Mesendoderm (in vitro differentiated cells): ENCODE measurements at regions not wholly inside any gene's neighbourhood (a gene's known extent, or its start where the extent isn't known, plus 50 kb on each side); places are given as distances from the start of the nearest gene placed in this dataset.

Source experiments
- DNase-seq: peaks from one replicate; pipeline ENCODE4 v3.0.0; 2013
- H2AK5ac ChIP-seq: 2 replicates; pipeline ENCODE4 v1.6.1; 2013; ENCODE audit warnings: low read length, inconsistent platforms
- H2BK120ac ChIP-seq: 2 replicates; pipeline ENCODE4 v1.6.1; 2013; ENCODE audit warnings: low read depth, mild to moderate bottlenecking, low read length, moderate library complexity, mixed read lengths
- H2BK15ac ChIP-seq: replicated peaks from 2 replicates; pipeline ENCODE4 v1.6.1; 2013; ENCODE audit warnings: low read depth, mild to moderate bottlenecking, moderate library complexity
- H2BK5ac ChIP-seq: 2 replicates; pipeline ENCODE4 v1.6.1; 2013; ENCODE audit warnings: low read length, inconsistent platforms
- H3K18ac ChIP-seq: 2 replicates; pipeline ENCODE4 v1.6.1; 2013; ENCODE audit warnings: mild to moderate bottlenecking, low read length, mixed read lengths
- H3K23ac ChIP-seq: one replicate; pipeline ENCODE4 v1.6.1; 2013; ENCODE audit warnings: low read length
- H3K27ac ChIP-seq: 2 replicates; pipeline ENCODE4 v1.5.1; 2013; ENCODE audit warnings: low read depth, mild to moderate bottlenecking, inconsistent platforms, low read length, moderate library complexity
- H3K27me3 ChIP-seq: 2 replicates; pipeline ENCODE4 v1.6.1; 2013; ENCODE audit warnings: low read length, control low read depth, mild to moderate bottlenecking, inconsistent platforms; ENCODE audit not compliant: insufficient read depth, poor library complexity
- H3K36me3 ChIP-seq: 2 replicates; pipeline ENCODE4 v1.6.1; 2013; ENCODE audit warnings: low read length, inconsistent platforms; ENCODE audit not compliant: control insufficient read depth, insufficient read depth
- H3K4ac ChIP-seq: one replicate; pipeline ENCODE4 v1.6.1; 2013; ENCODE audit warnings: low read depth, mild to moderate bottlenecking, low read length, moderate library complexity
- H3K4me1 ChIP-seq: 2 replicates; pipeline ENCODE4 v1.6.1; 2013; ENCODE audit warnings: low read depth, low read length, inconsistent platforms; ENCODE audit not compliant: control insufficient read depth
- H3K4me2 ChIP-seq: 2 replicates; pipeline ENCODE4 v1.6.1; 2013; ENCODE audit warnings: low read length
- H3K4me3 ChIP-seq: 2 replicates; pipeline ENCODE4 v1.5.1; 2013; ENCODE audit warnings: mild to moderate bottlenecking, low read length
- H3K56ac ChIP-seq: one replicate; pipeline ENCODE4 v1.6.1; 2013; ENCODE audit warnings: low read length
- H3K79me1 ChIP-seq: 2 replicates; pipeline ENCODE4 v1.6.1; 2013; ENCODE audit warnings: low read length, inconsistent platforms
- H3K79me2 ChIP-seq: 2 replicates; pipeline ENCODE4 v1.6.1; 2013; ENCODE audit warnings: mild to moderate bottlenecking, low read length; ENCODE audit not compliant: control insufficient read depth, insufficient read depth
- H3K9ac ChIP-seq: 2 replicates; pipeline ENCODE4 v1.6.1; 2013; ENCODE audit warnings: low read length, inconsistent platforms
- H4K5ac ChIP-seq: one replicate; pipeline ENCODE4 v1.6.1; 2013; ENCODE audit warnings: low read length
- H4K8ac ChIP-seq: one replicate; pipeline ENCODE4 v1.6.1; 2013; ENCODE audit warnings: low read depth, mild to moderate bottlenecking, control low read depth, low read length, moderate library complexity
- WGBS: extraction: QIAGEN DNeasy Blood & Tissue Kit; methylation state at CpG from one replicate; pipeline ENCODE4 v1.1.7; 2013; ENCODE audit warnings: low lambda C conversion rate, missing lambda C conversion rate; ENCODE audit not compliant: insufficient coverage; ENCODE audit errors: extremely low coverage; 5-methylcytosine and 5-hydroxymethylcytosine counted together

DNA sequence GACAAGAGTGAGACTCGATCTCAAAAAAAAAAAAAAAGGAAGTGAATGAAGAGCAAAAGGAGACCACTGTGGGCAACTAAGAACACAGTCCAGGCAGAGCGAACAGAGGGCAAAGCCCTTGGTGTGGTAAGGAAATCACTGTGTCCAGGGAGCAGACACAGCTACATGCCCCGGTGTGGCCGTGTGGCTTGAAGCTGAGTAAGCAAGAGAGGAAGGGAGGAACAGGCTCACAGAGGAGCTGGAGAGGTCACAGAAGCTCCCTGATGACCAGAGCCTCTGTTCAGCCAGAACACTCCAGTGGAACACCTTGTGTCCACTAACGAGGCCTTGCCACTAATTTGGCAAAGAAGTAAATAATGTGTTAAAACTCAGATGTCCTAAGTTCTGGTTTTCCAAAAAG, 60.6 kb upstream of the GATA2 start:
- Histone ChIP-seq H3K4me1 (peaks cover 3% of the 10 kb centered on the region), H4K5ac (no peak overlapping the region), H2BK120ac (no peak overlapping the region), H2BK5ac (no peak overlapping the region), H3K36me3 (no peaks in the 10 kb centered on the region), H2BK15ac (no peak overlapping the region), H3K56ac (no peak overlapping the region), H3K4ac (no peak overlapping the region), H3K27me3 (no peaks in the 10 kb centered on the region), H4K8ac (no peak overlapping the region), H3K79me1 (no peaks in the 10 kb centered on the region), H3K79me2 (no peaks in the 10 kb centered on the region), H3K23ac (no peak overlapping the region), H3K4me2 (no peak overlapping the region), H3K27ac (no peak overlapping the region), H2AK5ac (no peak overlapping the region), H3K9ac (no peak overlapping the region), H3K4me3 (no peak overlapping the region), H3K18ac (no peak overlapping the region)
- DNase-seq = no peak
- WGBS = no CpG with 5 or more reads among the region's 5 CpGs

DNA sequence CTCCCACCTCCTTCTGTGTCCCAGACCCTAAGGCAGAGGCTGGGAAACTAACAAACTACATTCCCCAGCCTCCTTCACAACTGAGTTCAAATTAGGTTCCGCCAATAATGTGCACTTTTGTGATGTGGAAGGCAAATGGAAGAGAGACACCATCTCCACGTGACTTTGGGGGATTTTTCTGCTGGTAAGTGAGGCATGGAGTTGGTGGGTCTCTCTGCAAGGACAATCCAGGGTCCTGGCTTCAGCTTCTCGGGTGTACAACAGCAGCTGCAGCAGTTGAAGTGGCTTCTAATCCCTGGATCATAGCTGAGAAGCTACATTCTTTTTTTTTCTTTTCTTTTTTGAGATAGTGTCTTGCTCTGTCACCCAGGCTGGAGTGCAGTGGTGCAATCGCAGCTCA, 58.9 kb upstream of the GATA2 start:
- Histone ChIP-seq H2BK5ac (no peak overlapping the region), H3K36me3 (no peaks in the 10 kb centered on the region), H2AK5ac (no peak overlapping the region), H3K4me2 (no peak overlapping the region), H2BK120ac (no peak overlapping the region), H3K56ac (peak overlapping the region; percentile 25), H3K79me1 (no peaks in the 10 kb centered on the region), H3K27ac (no peak overlapping the region), H3K18ac (no peak overlapping the region), H3K4ac (no peak overlapping the region), H3K9ac (no peak overlapping the region), H3K27me3 (no peaks in the 10 kb centered on the region), H2BK15ac (no peak overlapping the region), H4K5ac (no peak overlapping the region), H3K4me1 (peaks cover 3% of the 10 kb centered on the region), H3K23ac (no peak overlapping the region), H3K4me3 (no peak overlapping the region), H4K8ac (no peak overlapping the region), H3K79me2 (no peaks in the 10 kb centered on the region)
- DNase-seq = no peak
- no CpG with 5 or more reads among the region's 4 CpGs for WGBS

DNA sequence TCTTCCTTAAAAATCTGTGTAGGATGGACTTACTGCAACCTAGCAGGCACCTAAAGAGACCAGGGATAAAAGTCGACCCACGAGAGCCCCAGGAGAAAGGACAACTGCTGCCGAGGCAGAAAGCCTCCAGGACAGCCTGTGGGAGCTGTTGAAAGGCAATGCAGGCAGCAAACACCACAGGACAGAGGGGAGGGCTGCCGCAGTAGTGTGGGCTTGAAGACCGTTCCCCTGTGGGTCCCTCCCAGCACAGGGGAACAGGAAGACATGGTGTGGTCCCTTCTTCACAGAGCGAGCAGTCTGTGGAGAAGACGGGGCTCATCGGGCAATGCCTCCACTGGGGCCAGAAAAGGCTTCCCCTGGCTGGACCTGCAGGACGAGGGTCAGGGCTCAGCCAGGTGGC, 58.5 kb upstream of the GATA2 start:
- no peaks in the 10 kb centered on the region for H3K79me2 ChIP-seq
- H3K18ac ChIP-seq = no peak overlapping the region
- H3K79me1 ChIP-seq = no peaks in the 10 kb centered on the region
- no peak overlapping the region for H2BK5ac ChIP-seq
- no peak overlapping the region for H3K4ac ChIP-seq
- H3K23ac ChIP-seq = no peak overlapping the region
- DNase-seq = no peak
- no peak overlapping the region for H2BK120ac ChIP-seq
- H4K5ac ChIP-seq = no peak overlapping the region
- no peak overlapping the region for H3K4me3 ChIP-seq
- H3K4me1 ChIP-seq = peaks cover 3% of the 10 kb centered on the region
- H3K9ac ChIP-seq = no peak overlapping the region
- H3K27me3 ChIP-seq = no peaks in the 10 kb centered on the region
- H3K4me2 ChIP-seq = no peak overlapping the region
- H4K8ac ChIP-seq = no peak overlapping the region
- no CpG with 5 or more reads among the region's 9 CpGs for WGBS
- H2AK5ac ChIP-seq = no peak overlapping the region
- H3K27ac ChIP-seq = no peak overlapping the region
- peak overlapping the region; percentile 49 for H3K56ac ChIP-seq
- H3K36me3 ChIP-seq = no peaks in the 10 kb centered on the region
- H2BK15ac ChIP-seq = no peak overlapping the region

DNA sequence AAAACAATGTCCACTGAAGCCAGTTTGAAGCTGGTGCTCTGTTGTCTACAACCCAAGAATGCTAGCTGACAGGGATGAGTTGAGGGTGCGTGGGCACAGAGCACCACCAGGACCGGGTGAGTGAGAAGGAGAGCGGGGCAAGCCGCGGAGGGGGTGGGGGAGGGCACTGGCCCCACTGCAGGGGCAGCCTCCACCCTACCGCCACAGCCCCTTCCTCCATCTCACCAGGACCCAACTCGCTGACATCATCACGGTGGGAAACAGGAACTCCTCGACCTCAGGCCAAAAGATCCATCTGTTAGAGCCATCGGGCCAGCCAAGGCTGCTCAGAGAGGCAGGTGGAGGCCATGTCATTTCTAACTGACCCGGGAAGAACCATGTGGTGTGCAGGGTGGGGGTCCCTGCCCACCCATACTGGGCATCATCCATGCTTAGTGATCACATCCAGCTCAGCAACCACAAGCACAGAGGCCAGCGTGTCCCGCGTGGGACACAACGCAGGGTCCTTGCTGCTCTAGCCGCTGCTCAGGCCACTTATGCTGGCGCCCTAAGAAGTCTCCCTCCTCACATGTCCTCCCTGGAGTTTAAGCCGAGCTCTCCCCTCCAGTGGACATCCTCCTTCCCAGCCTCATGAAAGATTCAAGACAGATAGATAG, 57.6 kb upstream of the GATA2 start:
- no peak overlapping the region for H3K9ac ChIP-seq
- H2BK15ac ChIP-seq = no peak overlapping the region
- H4K5ac ChIP-seq = no peak overlapping the region
- no CpG with 5 or more reads among the region's 18 CpGs for WGBS
- no peaks in the 10 kb centered on the region for H3K27me3 ChIP-seq
- no peak overlapping the region for H3K4me3 ChIP-seq
- no peak overlapping the region for H3K18ac ChIP-seq
- no peaks in the 10 kb centered on the region for H3K79me1 ChIP-seq
- H3K23ac ChIP-seq = no peak overlapping the region
- H3K79me2 ChIP-seq = no peaks in the 10 kb centered on the region
- no peak overlapping the region for H3K56ac ChIP-seq
- H4K8ac ChIP-seq = no peak overlapping the region
- H3K4me1 ChIP-seq = peaks cover 3% of the 10 kb centered on the region
- H2AK5ac ChIP-seq = no peak overlapping the region
- H3K36me3 ChIP-seq = no peaks in the 10 kb centered on the region
- no peak overlapping the region for H3K4me2 ChIP-seq
- no peak overlapping the region for H3K27ac ChIP-seq
- DNase-seq = no peak
- H3K4ac ChIP-seq = no peak overlapping the region
- H2BK5ac ChIP-seq = no peak overlapping the region
- no peak overlapping the region for H2BK120ac ChIP-seq

DNA sequence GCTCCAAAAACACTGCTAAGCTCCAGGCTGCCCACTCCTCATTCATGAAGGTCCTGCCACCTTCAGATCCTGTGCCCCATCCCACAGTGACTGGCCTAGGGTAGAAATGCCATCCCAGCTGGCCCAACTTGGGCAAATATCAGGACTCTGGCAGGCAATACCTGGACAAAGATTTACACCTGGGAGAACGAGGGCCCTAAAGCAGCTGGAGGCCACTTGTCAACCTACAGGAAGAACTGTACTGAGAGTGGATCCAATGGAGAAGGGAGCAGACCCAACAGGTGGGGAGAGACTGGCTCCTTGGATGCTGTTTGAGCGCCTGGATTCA, 57.1 kb upstream of the GATA2 start:
- WGBS = no CpG with 5 or more reads among the region's 2 CpGs
- Histone ChIP-seq H3K56ac (no peak overlapping the region), H3K79me1 (no peaks in the 10 kb centered on the region), H4K5ac (no peak overlapping the region), H3K9ac (no peak overlapping the region), H2BK120ac (no peak overlapping the region), H3K4ac (no peak overlapping the region), H3K27me3 (no peaks in the 10 kb centered on the region), H3K79me2 (no peaks in the 10 kb centered on the region), H3K4me3 (no peak overlapping the region), H3K27ac (no peak overlapping the region), H2BK5ac (no peak overlapping the region), H3K18ac (no peak overlapping the region), H3K23ac (no peak overlapping the region), H2BK15ac (no peak overlapping the region), H4K8ac (no peak overlapping the region), H3K36me3 (no peaks in the 10 kb centered on the region), H2AK5ac (no peak overlapping the region), H3K4me2 (no peak overlapping the region), H3K4me1 (peaks cover 3% of the 10 kb centered on the region)
- DNase-seq = no peak
